ENCODE measurements at regions not wholly inside any gene's neighbourhood (a gene's known extent, or its start where the extent isn't known, plus 50 kb on each side); places are given as distances from the start of the nearest gene placed in this dataset.

- DNase-seq (ENCODE audit: low read depth, low spot score) = no peak
- no peak overlapping the region for H3K4me3 ChIP-seq (ENCODE audit: low read depth, low read length)
- TF ChIP-seq, protein P1, sequence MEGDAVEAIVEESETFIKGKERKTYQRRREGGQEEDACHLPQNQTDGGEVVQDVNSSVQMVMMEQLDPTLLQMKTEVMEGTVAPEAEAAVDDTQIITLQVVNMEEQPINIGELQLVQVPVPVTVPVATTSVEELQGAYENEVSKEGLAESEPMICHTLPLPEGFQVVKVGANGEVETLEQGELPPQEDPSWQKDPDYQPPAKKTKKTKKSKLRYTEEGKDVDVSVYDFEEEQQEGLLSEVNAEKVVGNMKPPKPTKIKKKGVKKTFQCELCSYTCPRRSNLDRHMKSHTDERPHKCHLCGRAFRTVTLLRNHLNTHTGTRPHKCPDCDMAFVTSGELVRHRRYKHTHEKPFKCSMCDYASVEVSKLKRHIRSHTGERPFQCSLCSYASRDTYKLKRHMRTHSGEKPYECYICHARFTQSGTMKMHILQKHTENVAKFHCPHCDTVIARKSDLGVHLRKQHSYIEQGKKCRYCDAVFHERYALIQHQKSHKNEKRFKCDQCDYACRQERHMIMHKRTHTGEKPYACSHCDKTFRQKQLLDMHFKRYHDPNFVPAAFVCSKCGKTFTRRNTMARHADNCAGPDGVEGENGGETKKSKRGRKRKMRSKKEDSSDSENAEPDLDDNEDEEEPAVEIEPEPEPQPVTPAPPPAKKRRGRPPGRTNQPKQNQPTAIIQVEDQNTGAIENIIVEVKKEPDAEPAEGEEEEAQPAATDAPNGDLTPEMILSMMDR (IDR thresholded peaks at IDR 0.05; ENCODE audit: low read depth, low read length) = no peak
- in situ Hi-C loops (cut with HindIII; ENCODE audit: low sequenced_read_pairs) = no loop called here
Measured at GRCh38 chr18:24545651-24546050, 85.2 kb downstream of the HRH4 start.

DNA sequence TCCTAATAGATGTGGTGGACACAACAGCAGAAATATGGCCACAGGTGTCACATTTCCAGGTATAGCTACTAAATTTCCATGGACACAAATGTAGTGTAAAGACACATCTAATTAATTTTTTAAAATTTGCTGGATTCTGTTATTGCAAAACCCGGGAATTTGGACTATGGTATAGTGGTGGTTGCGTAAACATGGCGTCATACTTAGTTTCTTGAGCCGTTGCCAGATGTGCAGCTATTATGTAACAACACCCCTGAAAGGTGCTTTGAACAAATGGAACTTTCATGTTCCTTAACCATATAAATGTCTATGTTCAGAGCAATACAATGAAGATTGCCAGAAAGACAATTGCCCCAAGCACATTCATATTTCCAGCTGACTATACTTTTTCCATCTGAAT, 85.9 kb downstream of the HRH4 start:
- in situ Hi-C loops (cut with HindIII; ENCODE audit: low sequenced_read_pairs) = no loop called here
- no peak overlapping the region for H3K4me3 ChIP-seq (ENCODE audit: low read depth, low read length)
- TF ChIP-seq, protein P1 (IDR thresholded peaks at IDR 0.05; ENCODE audit: low read depth, low read length) = no peak
- DNase-seq (ENCODE audit: low read depth, low spot score) = no peak

- TF ChIP-seq, protein P1 (IDR thresholded peaks at IDR 0.05; ENCODE audit: low read depth, low read length) = no peak
Measured at GRCh38 chr18:24548583-24548982, 88.1 kb downstream of the HRH4 start.

DNA sequence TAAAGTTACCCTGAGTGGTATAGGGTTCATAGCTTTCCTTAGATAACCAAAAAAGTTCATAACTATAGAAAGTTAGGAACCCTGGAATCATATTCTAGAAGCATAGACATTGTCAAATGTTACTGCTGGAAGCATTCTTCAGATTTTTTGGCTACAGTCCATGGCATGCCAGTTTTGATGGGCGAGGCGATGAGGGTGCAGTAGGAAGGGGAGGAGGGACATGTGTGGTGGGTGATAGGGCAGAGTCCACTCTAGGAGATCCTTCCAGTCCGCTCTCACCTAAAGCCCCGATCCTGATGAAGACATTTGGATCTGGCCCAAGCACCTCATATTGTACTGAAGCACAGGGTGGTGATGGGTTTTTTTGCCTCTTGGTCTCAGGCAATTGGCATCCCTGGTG, 91.8 kb downstream of the HRH4 start:
- no peak for DNase-seq (ENCODE audit: low read depth, low spot score)
- in situ Hi-C loops (cut with HindIII; ENCODE audit: low sequenced_read_pairs) = no loop called here
- TF ChIP-seq, protein P1 (IDR thresholded peaks at IDR 0.05; ENCODE audit: low read depth, low read length) = no peak
- H3K4me3 ChIP-seq (ENCODE audit: low read depth, low read length) = no peak overlapping the region

More at GRCh38 chr18:24548583-24548982, 88.1 kb downstream of the HRH4 start:
- H3K4me3 ChIP-seq (ENCODE audit: low read depth, low read length) = no peak overlapping the region
- in situ Hi-C loops (cut with HindIII; ENCODE audit: low sequenced_read_pairs) = no loop called here
- DNase-seq (ENCODE audit: low read depth, low spot score) = no peak

- TF ChIP-seq, protein P1 (IDR thresholded peaks at IDR 0.05; ENCODE audit: low read depth, low read length) = no peak
- no peak overlapping the region for H3K4me3 ChIP-seq (ENCODE audit: low read depth, low read length)
- DNase-seq (ENCODE audit: low read depth, low spot score) = no peak
- in situ Hi-C loops (cut with HindIII; ENCODE audit: low sequenced_read_pairs) = no loop called here
Measured at GRCh38 chr18:24553571-24554285, 93.3 kb downstream of the HRH4 start.

DNA sequence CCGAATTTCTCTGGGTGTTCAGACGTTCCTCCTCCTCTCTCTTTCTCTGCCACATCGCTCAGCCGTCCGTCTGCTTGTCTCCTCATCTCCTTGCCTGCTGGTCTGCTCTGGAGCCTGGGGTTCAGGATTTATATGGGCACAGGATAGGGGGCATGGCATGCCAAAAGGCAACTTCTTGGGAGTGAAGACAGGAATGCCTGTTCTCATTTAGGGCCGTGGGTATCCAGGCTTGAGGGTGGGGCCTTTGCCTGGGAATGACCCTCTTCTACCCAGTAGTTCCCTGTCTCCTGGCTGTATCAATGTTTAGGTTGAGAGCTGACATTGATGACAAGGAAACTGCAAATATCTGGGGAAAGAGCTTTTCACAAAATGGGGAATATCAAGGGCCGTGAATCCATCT, 98.0 kb downstream of the HRH4 start:
- in situ Hi-C loops (cut with HindIII; ENCODE audit: low sequenced_read_pairs) = no loop called here
- DNase-seq (ENCODE audit: low read depth, low spot score) = no peak
- TF ChIP-seq, protein P1 (IDR thresholded peaks at IDR 0.05; ENCODE audit: low read depth, low read length) = no peak
- H3K4me3 ChIP-seq (ENCODE audit: low read depth, low read length) = no peak overlapping the region
